Esophagus squamous epithelium (tissue), 5 donors: ENCODE measurements at regions not wholly inside any gene's neighbourhood (a gene's known extent, or its start where the extent isn't known, plus 50 kb on each side); places are given as distances from the start of the nearest gene placed in this dataset.

ENCODE experiments used
- DNase-seq: peaks from one replicate; lab custom pipeline; 2025; lab: John Stamatoyannopoulos, UW
- H3K27ac ChIP-seq, 4 donors: fragments of 200-600 bp; sonication (generic); one replicate each; pipeline ENCODE4 v1.5.1; 2016 to 2019; ENCODE audit warnings: mild to moderate bottlenecking in 1 of 4
- H3K27me3 ChIP-seq, 4 donors: fragments of 200-600 bp; sonication (generic); 1 replicate in 3 of 4; 2 replicates in 1 of 4; pipeline versions ENCODE4 v1.5.1 to v1.6.0; 2017 to 2021; ENCODE audit warnings: antibody characterized with exemption in 1 of 4
- H3K36me3 ChIP-seq, 3 donors: fragments of 200-600 bp; sonication (generic); one replicate each; pipeline ENCODE4 v1.5.1; 2016 to 2019
- H3K4me1 ChIP-seq, 3 donors: fragments of 200-600 bp; sonication (generic); one replicate each; pipeline ENCODE4 v1.5.1; 2017 to 2019
- H3K4me3 ChIP-seq, 4 donors: fragments of 200-600 bp; sonication (generic); 1 replicate in 3 of 4; 2 replicates in 1 of 4; pipeline ENCODE4 v1.5.1; 2016 to 2019; ENCODE audit warnings: mild to moderate bottlenecking in 2 of 4, moderate library complexity in 1 of 4
- H3K9me3 ChIP-seq, 3 donors: fragments of 200-600 bp; sonication (generic); one replicate each; pipeline ENCODE4 v1.5.1; 2016 to 2019
- CTCF ChIP-seq, 6 experiments: fragments of 450-650 bp in 4 of 6; fragments of 200-600 bp in 2 of 6; sonication (generic) in 2 of 6; IDR thresholded peaks; one replicate each; pipeline ENCODE4 v1.5.1; 2016 to 2019; ENCODE audit warnings: antibody characterized with exemption in 6 of 6, mild to moderate bottlenecking in 4 of 6, moderate library complexity in 4 of 6
- POLR2A ChIP-seq, 4 donors: fragments of 450-650 bp; IDR thresholded peaks; one replicate each; pipeline ENCODE4 v1.6.1; 2017; ENCODE audit warnings: antibody characterized with exemption in 4 of 4, mild to moderate bottlenecking in 4 of 4, moderate library complexity in 3 of 4
- WGBS, 2 donors: methylation state at CpG; one replicate each; pipeline ENCODE4 v1.1.5; 2018; 5-methylcytosine and 5-hydroxymethylcytosine counted together
- intact Hi-C: fragments of 100-400 bp; cut with DNase I; formaldehyde crosslinking; loops from one replicate; pipeline ENCODE4 v1.15.0; 2022
- donor health status: DM: yes; HTN: yes; CAD: no.

- intact Hi-C loops, result no loop called here
- Histone ChIP-seq H3K4me3 (no peak overlapping the region), H3K27ac (no peak overlapping the region), H3K9me3 (no peaks in the 10 kb centered on the region), H3K27me3 (peaks cover 0 to 19% (median 0%) of the 10 kb centered on the region in 4 donors), H3K4me1 (no peaks in the 10 kb centered on the region), H3K36me3 (no peaks in the 10 kb centered on the region)
- DNase-seq, result no peak
- TF ChIP-seq CTCF (IDR thresholded peaks at IDR 0.05) (no peak), POLR2A (IDR thresholded peaks at IDR 0.05) (no peak)
- 63 to 72% methylated on average over 6 of the region's 6 CpGs for WGBS, 2 donors
Observed at GRCh38 chr3:124542214-124542869, 187.9 kb upstream of the UMPS start.

- H3K4me3 ChIP-seq, result no peak overlapping the region
- no peak overlapping the region for H3K27ac ChIP-seq
- H3K9me3 ChIP-seq, result no peaks in the 10 kb centered on the region
- 86 to 87% methylated on average over 3 of the region's 3 CpGs for WGBS, 2 donors
- TF ChIP-seq POLR2A (IDR thresholded peaks at IDR 0.05) (no peak), CTCF (IDR thresholded peaks at IDR 0.05) (no peak)
- no peak for DNase-seq
- H3K4me1 ChIP-seq, result no peaks in the 10 kb centered on the region
- H3K27me3 ChIP-seq, result peaks cover 0 to 3% (median 0%) of the 10 kb centered on the region in 4 donors
- intact Hi-C loops, result no loop called here
- H3K36me3 ChIP-seq, result no peaks in the 10 kb centered on the region
Observed at GRCh38 chr3:124545891-124546290, 184.4 kb upstream of the UMPS start.

- Histone ChIP-seq H3K36me3 (no peaks in the 10 kb centered on the region), H3K4me1 (peaks cover 0 to 32% (median 1%) of the 10 kb centered on the region in 3 donors), H3K4me3 (no peak overlapping the region), H3K27me3 (peaks cover 0 to 57% (median 0%) of the 10 kb centered on the region in 4 donors), H3K9me3 (no peaks in the 10 kb centered on the region), H3K27ac (no peak overlapping the region)
- TF ChIP-seq CTCF (IDR thresholded peaks at IDR 0.05) (no peak), POLR2A (IDR thresholded peaks at IDR 0.05) (no peak)
- 55 to 66% methylated on average over 4 to 5 of the region's 5 CpGs for WGBS, 2 donors
- intact Hi-C loops, result loop anchor here (10.0 kb wide), 1 partner anchor 207 kb away; no protein-coding TSS in a partner anchor
- DNase-seq, result no peak
Observed at GRCh38 chr3:124552224-124552623, 178.0 kb upstream of the UMPS start.

- Histone ChIP-seq H3K4me1 (peaks cover 5 to 42% (median 11%) of the 10 kb centered on the region in 3 donors), H3K27me3 (peaks cover 0 to 66% (median 0%) of the 10 kb centered on the region in 4 donors), H3K27ac (no peak overlapping the region), H3K36me3 (no peaks in the 10 kb centered on the region), H3K9me3 (no peaks in the 10 kb centered on the region), H3K4me3 (no peak overlapping the region)
- WGBS, 2 donors, result 56 to 83% methylated on average over 3 of the region's 3 CpGs
- TF ChIP-seq CTCF (IDR thresholded peaks at IDR 0.05) (no peak), POLR2A (IDR thresholded peaks at IDR 0.05) (no peak)
- no peak for DNase-seq
- intact Hi-C loops, result loop anchor here (10.0 kb wide), 1 partner anchor 208 kb away; no protein-coding TSS in a partner anchor
Observed at GRCh38 chr3:124553178-124553577, 177.1 kb upstream of the UMPS start.

- DNase-seq, result no peak
- intact Hi-C loops, result loop anchor here (10.0 kb wide), 1 partner anchor 212 kb away; no protein-coding TSS in a partner anchor
- H3K4me3 ChIP-seq, result no peak overlapping the region
- peaks cover 17 to 63% (median 25%) of the 10 kb centered on the region in 3 donors for H3K4me1 ChIP-seq
- no peak for TF ChIP-seq CTCF (IDR thresholded peaks at IDR 0.05)
- no peak for TF ChIP-seq POLR2A (IDR thresholded peaks at IDR 0.05)
- no peaks in the 10 kb centered on the region for H3K9me3 ChIP-seq
- H3K27ac ChIP-seq, result no peak overlapping the region
- peaks cover 0 to 81% (median 0%) of the 10 kb centered on the region in 4 donors for H3K27me3 ChIP-seq
- no peaks in the 10 kb centered on the region for H3K36me3 ChIP-seq
- 37 to 44% methylated on average over 2 of the region's 2 CpGs for whole genome bisulfite sequencing, 2 donors
Observed at GRCh38 chr3:124556636-124557035, 173.6 kb upstream of the UMPS start.
